ENCODE measurements at regions not wholly inside any gene's neighbourhood (a gene's known extent, or its start where the extent isn't known, plus 50 kb on each side); places are given as distances from the start of the nearest gene placed in this dataset.
"Not testable (repeated sequence)": the region's sequence is repeated elsewhere in the genome, so short reads cannot be mapped to it uniquely, and the experiment has no call there.

- DNase-seq (ENCODE audit: low spot score), result no peak
These were observed 666.7 kb upstream of the KCND2 start for GRCh38 chr7:119606297-119606696.

DNA sequence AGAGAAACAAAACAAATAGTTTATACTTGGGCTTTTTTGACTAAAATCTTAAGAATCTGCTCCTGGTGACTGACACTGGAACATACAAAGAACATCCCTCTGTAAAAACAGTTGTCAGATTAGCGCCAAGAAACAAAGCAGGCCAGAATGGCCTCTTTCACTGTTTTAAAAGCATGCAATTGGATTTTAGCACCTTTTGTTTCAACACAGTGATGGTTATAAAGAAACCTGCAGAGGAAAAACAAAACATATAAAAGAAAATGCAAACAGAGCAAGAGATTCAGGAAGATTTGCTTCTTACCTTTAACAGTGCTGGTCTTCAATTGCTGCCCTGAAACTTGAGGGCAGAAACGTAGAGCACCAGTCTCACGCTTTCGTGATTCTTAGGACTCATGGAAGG is 652.2 kb upstream of the KCND2 start:
- DNase-seq (ENCODE audit: low spot score), result no peak

DNA sequence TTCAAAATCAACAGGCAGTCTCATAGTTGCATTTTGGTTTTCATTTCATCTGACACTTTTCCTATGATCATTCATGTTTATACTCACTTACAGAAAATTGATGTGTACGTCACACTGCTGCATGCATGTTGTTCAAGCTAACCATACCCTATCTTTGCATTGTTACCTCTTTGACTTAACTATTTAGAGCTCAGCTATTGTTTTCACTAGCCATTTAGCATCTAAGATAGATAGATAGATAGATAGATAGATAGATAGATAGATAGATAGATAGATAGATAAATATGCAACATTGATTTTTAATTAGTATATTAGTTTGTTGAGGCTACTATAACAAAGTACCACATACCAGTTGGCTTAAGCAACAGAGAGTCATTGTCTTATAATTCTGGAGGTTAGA is 649.5 kb upstream of the KCND2 start:
- no peak for DNase-seq (ENCODE audit: low spot score)

DNA sequence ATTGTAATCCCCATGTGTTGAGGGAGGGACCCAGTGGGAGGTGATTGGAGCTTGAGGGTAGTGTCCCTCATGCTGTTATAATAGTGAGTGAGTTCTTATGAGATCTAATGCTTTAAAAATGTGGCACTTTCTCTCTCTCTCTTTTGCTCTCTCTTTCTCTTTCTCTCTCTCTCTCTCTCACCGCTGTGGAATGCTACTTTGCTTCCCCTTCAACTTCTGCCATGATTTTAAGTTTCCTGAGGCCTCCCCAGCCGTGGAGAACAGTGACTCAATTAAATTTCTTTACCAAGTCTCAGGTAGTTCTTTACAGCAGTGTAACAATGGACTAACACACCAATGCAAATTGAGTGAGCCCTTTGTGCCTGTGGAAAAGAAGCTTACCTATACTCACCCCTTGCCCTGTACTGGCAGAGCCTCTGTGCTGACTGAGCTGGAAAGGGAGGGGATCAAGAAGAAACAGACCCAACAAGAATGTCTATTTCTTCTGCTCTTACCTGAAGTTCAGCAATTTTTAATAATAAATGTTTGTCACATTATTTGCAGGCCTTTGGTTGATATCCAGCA is 642.5 kb upstream of the KCND2 start:
- DNase-seq (ENCODE audit: low spot score), result no peak

- DNase-seq (ENCODE audit: low spot score), result not testable (repeated sequence)
These were observed 639.2 kb upstream of the KCND2 start for GRCh38 chr7:119633812-119634211.

DNA sequence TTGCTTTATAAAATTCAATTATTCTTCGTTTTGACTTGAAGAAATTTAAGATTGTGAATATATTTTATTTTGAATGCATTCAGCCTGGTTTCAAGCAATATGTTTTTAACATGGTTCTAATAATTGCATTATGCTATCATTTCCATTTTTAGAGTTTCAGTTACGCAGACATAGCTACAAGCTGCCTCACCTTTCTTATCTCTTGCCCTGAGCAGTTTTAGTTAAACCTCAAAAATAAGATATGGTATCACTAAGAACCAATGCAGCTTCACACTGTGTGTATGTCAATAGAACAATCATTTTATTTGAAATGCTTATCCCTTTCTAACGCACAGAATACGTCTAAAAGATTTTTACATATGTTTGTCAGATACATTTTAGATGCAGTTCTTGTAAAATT is 632.6 kb upstream of the KCND2 start:
- no peak for DNase-seq (ENCODE audit: low spot score)

- no peak for DNase-seq (ENCODE audit: low spot score)
These were observed 632.1 kb upstream of the KCND2 start for GRCh38 chr7:119640861-119641260.

- no peak for DNase-seq (ENCODE audit: low spot score)
These were observed 629.4 kb upstream of the KCND2 start for GRCh38 chr7:119643558-119643957.

GRCh38 chr7:119647286-119647685 is 625.7 kb upstream of the KCND2 start:
- no peak for DNase-seq (ENCODE audit: low spot score)

GRCh38 chr7:119648752-119649151 is 624.2 kb upstream of the KCND2 start:
- DNase-seq (ENCODE audit: low spot score), result not testable (repeated sequence)

DNA sequence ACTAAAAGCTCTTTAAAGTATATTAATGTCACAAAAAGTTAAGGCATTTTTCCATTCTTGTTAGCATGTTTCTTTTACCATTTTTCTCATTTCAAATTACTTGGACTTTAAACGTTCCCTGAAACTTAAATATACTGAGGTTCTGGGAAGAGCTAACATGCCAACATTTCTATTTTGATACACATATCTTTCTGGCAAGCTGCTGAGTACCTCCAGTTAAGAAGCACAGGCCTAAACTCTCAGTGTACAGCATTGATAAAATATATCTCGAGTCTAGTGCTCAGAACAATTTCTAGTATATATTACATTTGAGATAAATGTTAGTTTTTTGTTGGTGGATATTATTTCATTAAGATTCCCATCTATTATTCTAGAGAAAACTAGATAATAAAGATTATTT is 612.9 kb upstream of the KCND2 start:
- no peak for DNase-seq (ENCODE audit: low spot score)

GRCh38 chr7:119664601-119665000 is 608.4 kb upstream of the KCND2 start:
- no peak for DNase-seq (ENCODE audit: low spot score)

GRCh38 chr7:119665796-119666195 is 607.2 kb upstream of the KCND2 start:
- DNase-seq (ENCODE audit: low spot score), result no peak

GRCh38 chr7:119681336-119681735 is 591.6 kb upstream of the KCND2 start:
- DNase-seq (ENCODE audit: low spot score), result no peak

DNA sequence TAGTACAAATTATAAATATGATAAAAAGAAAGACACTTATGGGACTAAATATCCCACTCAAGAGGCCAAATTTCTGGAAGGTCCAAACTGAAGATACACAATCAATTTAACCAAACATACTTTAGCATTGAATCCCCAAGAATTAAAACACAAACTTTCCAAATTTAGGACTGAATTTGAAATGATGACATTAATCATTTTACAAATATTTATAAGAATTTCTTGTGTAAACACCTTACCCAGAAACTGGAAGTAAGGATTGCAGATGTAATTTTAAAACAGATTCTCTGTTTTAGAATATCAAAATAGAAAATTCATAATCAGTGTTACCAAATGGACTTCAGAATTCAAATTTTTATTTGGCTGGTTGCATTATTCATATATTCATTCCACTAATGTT is 588.2 kb upstream of the KCND2 start:
- DNase-seq (ENCODE audit: low spot score), result no peak

GRCh38 chr7:119685906-119686305 is 587.1 kb upstream of the KCND2 start:
- no peak for DNase-seq (ENCODE audit: low spot score)

- DNase-seq (ENCODE audit: low spot score), result no peak
These were observed 584.1 kb upstream of the KCND2 start for GRCh38 chr7:119688831-119689230.

DNA sequence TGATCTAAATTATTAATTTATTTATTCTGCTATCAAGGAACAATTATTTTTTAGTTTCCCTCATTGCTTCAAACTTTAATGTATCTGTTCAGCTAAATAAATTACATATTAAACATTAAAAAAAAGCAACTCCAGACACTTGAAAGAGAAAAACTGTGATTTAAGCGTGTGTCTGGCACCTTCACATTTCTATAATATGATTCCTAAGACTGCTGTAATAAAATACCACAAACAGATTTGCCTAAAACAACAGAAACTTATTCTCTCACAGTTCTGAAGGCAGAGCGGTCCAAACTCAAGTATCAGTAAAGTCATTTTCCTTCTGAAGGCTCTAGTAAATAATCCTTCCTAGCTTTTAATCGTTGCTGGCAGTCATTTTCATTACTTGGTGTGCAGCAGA is 580.4 kb upstream of the KCND2 start:
- DNase-seq (ENCODE audit: low spot score), result no peak

GRCh38 chr7:119694506-119694905 is 578.5 kb upstream of the KCND2 start:
- DNase-seq (ENCODE audit: low spot score), result no peak

DNA sequence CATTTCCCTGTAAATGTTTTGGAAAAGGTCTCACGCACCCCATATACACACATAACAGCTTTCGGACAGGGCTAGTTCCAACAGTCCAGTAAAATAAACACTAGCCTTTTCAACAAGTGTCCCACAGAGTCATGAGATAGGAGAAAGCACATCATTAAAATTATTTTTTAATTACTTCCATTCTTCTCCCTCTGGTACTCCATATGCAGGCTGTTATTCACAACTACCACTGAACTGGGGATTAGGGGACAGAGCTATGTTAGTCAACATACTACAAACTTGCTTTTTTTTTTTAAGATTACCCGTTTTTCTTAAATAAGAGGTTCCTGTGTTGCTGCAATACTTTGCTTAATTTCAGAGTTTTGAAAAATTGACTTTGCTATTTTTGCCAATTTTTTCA is 576.6 kb upstream of the KCND2 start:
- no peak for DNase-seq (ENCODE audit: low spot score)

GRCh38 chr7:119703895-119704294 is 569.1 kb upstream of the KCND2 start:
- no peak for DNase-seq (ENCODE audit: low spot score)

DNA sequence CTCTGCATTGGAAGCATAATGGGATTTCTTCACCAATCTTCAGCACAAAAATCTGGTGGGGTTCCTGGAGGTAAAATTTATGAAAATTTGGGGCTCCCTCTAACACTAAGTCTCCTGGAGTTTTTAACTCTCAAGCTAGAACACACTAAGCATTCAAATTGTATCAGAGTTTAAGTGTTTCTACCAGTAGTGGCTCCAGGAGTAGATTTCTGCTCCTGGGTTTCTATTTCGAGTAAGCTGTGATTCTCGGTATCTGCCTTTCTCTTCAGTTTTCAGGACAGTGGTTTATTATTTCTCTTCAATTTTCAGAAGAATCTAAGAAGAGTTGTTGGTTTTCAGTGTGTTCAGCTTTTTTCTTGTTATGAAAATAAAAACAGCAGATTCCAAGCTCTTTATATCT is 566.4 kb upstream of the KCND2 start:
- no peak for DNase-seq (ENCODE audit: low spot score)

DNA sequence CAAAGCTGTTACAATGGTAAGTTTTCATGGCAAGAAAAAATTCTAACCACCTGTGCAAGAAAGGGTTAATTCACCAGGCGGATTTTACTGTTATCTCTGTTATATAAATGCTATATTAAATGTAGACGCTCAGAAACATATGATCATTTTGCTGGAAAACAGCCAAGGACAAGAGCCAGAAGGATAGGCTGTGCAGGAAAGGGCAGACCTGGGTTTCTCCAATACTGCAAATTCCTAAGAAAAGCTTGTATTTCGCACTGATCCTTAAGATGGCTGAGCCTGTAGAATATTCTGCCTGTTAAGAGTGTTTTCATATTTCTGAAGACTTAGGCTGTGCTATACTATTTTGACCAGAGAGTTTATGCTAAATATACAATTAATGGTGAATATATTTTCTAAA is 564.1 kb upstream of the KCND2 start:
- DNase-seq (ENCODE audit: low spot score), result no peak

DNA sequence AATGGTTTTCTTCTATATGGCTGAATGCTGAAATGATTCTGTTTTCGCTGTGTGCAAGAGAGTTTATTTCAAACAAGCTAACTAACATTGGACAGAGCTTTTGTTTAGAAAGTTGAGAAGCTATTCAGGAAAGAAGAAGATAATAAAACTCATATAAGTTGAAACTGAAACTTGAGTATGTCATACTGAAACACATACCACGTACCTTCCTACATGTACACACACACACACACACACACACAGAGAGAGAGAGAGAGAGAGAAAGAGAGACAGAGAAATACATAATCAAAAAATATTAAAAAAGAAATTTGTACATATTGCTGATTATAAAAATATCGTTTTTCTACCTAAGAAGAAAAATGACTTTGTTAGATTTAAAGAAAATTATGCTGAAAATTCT is 561.9 kb upstream of the KCND2 start:
- DNase-seq (ENCODE audit: low spot score), result no peak

DNA sequence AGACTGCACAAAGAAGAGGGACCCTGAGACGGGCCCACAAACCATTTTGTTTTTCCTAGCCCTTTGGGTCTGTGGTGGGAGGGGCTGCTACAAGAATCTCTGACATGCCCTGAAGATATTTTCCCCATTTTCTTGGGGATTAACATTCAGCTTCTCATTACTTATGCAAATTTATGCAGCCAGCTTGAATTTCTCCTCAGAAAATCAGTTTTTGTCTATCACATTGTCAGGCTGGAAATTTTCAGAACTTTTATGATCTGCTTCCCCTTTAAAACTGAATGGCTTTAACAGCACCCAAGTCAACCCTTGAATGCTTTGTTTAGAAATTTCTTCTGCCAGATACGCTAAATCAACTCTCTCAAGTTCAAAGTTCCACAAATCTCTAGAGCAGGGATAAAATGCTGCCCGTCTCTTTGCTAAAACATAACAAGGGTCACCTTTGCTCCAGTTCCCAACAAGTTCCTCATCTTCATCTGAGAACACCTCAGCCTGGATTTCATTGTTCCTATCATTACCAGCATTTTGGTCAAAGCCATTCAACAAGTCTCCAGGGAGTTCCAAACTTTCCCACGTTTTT is 560.0 kb upstream of the KCND2 start:
- no peak for DNase-seq (ENCODE audit: low spot score)

Measured in HuH-7 (cell line).